Neural progenitor cell (in vitro differentiated cells): ENCODE measurements at regions not wholly inside any gene's neighbourhood (a gene's known extent, or its start where the extent isn't known, plus 50 kb on each side); places are given as distances from the start of the nearest gene placed in this dataset.
"Not testable (repeated sequence)": the region's sequence is repeated elsewhere in the genome, so short reads cannot be mapped to it uniquely, and the experiment has no call there.

Source experiments
- DNase-seq: peaks from one replicate; pipeline ENCODE4 v3.0.0-alpha.2; 2016; ENCODE audit warnings: low spot score
- H2AFZ ChIP-seq: fragments of 200-600 bp; sonication (generic); replicated peaks from 2 replicates; pipeline ENCODE4 v1.6.1; 2016; ENCODE audit warnings: antibody characterized with exemption
- H3F3A ChIP-seq: fragments of 200-600 bp; sonication (generic); 2 replicates; pipeline ENCODE4 v1.6.1; 2016; ENCODE audit warnings: antibody characterized with exemption, low read depth
- H3K27ac ChIP-seq: fragments of 200-600 bp; sonication (generic); 2 replicates; pipeline ENCODE4 v1.5.1; 2016; ENCODE audit warnings: mild to moderate bottlenecking
- H3K27me3 ChIP-seq: fragments of 200-600 bp; sonication (generic); 2 replicates; pipeline ENCODE4 v1.6.1; 2016; ENCODE audit warnings: mild to moderate bottlenecking, moderate library complexity
- H3K36me3 ChIP-seq: fragments of 200-600 bp; sonication (generic); 2 replicates; pipeline ENCODE4 v1.5.1; 2016
- H3K4me1 ChIP-seq: fragments of 200-600 bp; sonication (generic); 2 replicates; pipeline ENCODE4 v1.6.1; 2016; ENCODE audit warnings: mixed run types
- H3K4me2 ChIP-seq: fragments of 200-600 bp; sonication (generic); 2 replicates; pipeline ENCODE4 v1.6.1; 2016
- H3K4me3 ChIP-seq: fragments of 200-600 bp; sonication (generic); 2 replicates; pipeline ENCODE4 v1.5.1; 2016
- H3K79me2 ChIP-seq: fragments of 200-600 bp; sonication (generic); 2 replicates; pipeline ENCODE4 v1.6.1; 2016; ENCODE audit warnings: low read depth
- H3K9ac ChIP-seq: fragments of 200-600 bp; sonication (generic); 2 replicates; pipeline ENCODE4 v1.6.1; 2016
- H3K9me3 ChIP-seq: fragments of 200-600 bp; sonication (generic); 2 replicates; pipeline ENCODE4 v1.5.1; 2016; ENCODE audit warnings: low read depth
- H4K20me1 ChIP-seq: fragments of 200-600 bp; sonication (generic); 2 replicates; pipeline ENCODE4 v1.6.1; 2016; ENCODE audit warnings: low read depth
- H3K27ac Mint-ChIP-seq: 3 replicates; pipeline ENCODE4 v1.8.0; 2021; ENCODE audit warnings: mixed read lengths
- H3K27me3 Mint-ChIP-seq: 2 replicates; pipeline ENCODE4 v1.8.0; 2022; ENCODE audit warnings: low read depth, mild to moderate bottlenecking, inconsistent platforms, moderate library complexity, mixed read lengths; ENCODE audit not compliant: insufficient read depth
- H3K36me3 Mint-ChIP-seq: 3 replicates; pipeline ENCODE4 v1.8.0; 2021; ENCODE audit warnings: mixed read lengths
- H3K4me1 Mint-ChIP-seq: 3 replicates; pipeline ENCODE4 v1.8.0; 2021; ENCODE audit warnings: mixed read lengths
- H3K4me3 Mint-ChIP-seq: 3 replicates; pipeline ENCODE4 v1.8.0; 2021; ENCODE audit warnings: mild to moderate bottlenecking, moderate library complexity, mixed read lengths
- H3K9me3 Mint-ChIP-seq: 3 replicates; pipeline ENCODE4 v1.8.0; 2020; ENCODE audit warnings: mixed read lengths
- CTCF ChIP-seq: fragments of 200-600 bp; sonication (generic); IDR thresholded peaks from 2 replicates; pipeline ENCODE4 v1.5.1; 2017; ENCODE audit warnings: antibody characterized with exemption, mild to moderate bottlenecking
- EZH2 ChIP-seq: fragments of 200-600 bp; sonication (generic); IDR thresholded peaks from 2 replicates; pipeline ENCODE4 v1.6.1; 2017; ENCODE audit warnings: antibody characterized with exemption, mild to moderate bottlenecking, moderate library complexity
- EZH2phosphoT487 ChIP-seq: fragments of 200-600 bp; sonication (generic); IDR thresholded peaks from 2 replicates; pipeline ENCODE4 v1.6.1; 2017; ENCODE audit warnings: antibody characterized with exemption

GRCh38 chr4:132427125-132427524 is 722.0 kb upstream of the PCDH10 start:
- Mint-ChIP-seq H3K9me3 (no peaks in the 10 kb centered on the region), H3K4me3 (no peak overlapping the region)

GRCh38 chr4:132437117-132437516 is 712.0 kb upstream of the PCDH10 start:
- Mint-ChIP-seq H3K9me3 (no peaks in the 10 kb centered on the region), H3K4me1 (no peaks in the 10 kb centered on the region), H3K36me3 (no peaks in the 10 kb centered on the region), H3K27me3 (no peaks in the 10 kb centered on the region), H3K4me3 (no peak overlapping the region), H3K27ac (no peak overlapping the region)
- H3F3A ChIP-seq = no peaks in the 10 kb centered on the region
- no peak for DNase-seq
- TF ChIP-seq EZH2 = no peak
- H3K36me3 ChIP-seq = no peaks in the 10 kb centered on the region
- no peaks in the 10 kb centered on the region for H3K27me3 ChIP-seq
- H3K4me2 ChIP-seq = no peak overlapping the region
- no peaks in the 10 kb centered on the region for H3K9me3 ChIP-seq
- H2AFZ ChIP-seq = no peak overlapping the region
- no peak overlapping the region for H3K4me3 ChIP-seq
- H4K20me1 ChIP-seq = no peaks in the 10 kb centered on the region
- H3K27ac ChIP-seq = no peak overlapping the region
- no peak overlapping the region for H3K9ac ChIP-seq
- no peaks in the 10 kb centered on the region for H3K4me1 ChIP-seq
- H3K79me2 ChIP-seq = no peaks in the 10 kb centered on the region

More at GRCh38 chr4:132427125-132427524, 722.0 kb upstream of the PCDH10 start:
- H3K27me3 ChIP-seq = no peaks in the 10 kb centered on the region
- H3K9ac ChIP-seq = no peak overlapping the region
- H3K9me3 ChIP-seq = no peaks in the 10 kb centered on the region
- H3K36me3 ChIP-seq = no peaks in the 10 kb centered on the region
- no peak overlapping the region for H2AFZ ChIP-seq
- Mint-ChIP-seq H3K36me3 (no peaks in the 10 kb centered on the region), H3K27me3 (no peaks in the 10 kb centered on the region), H3K27ac (no peak overlapping the region), H3K4me1 (no peaks in the 10 kb centered on the region)
- no peak for TF ChIP-seq EZH2
- TF ChIP-seq EZH2phosphoT487 = no peak
- no peak for TF ChIP-seq CTCF
- H4K20me1 ChIP-seq = no peaks in the 10 kb centered on the region
- DNase-seq = no peak
- H3K4me1 ChIP-seq = no peaks in the 10 kb centered on the region
- no peak overlapping the region for H3K4me3 ChIP-seq
- H3K79me2 ChIP-seq = no peaks in the 10 kb centered on the region
- H3K4me2 ChIP-seq = no peak overlapping the region
- H3K27ac ChIP-seq = no peak overlapping the region
- H3F3A ChIP-seq = no peaks in the 10 kb centered on the region

- Histone ChIP-seq H3K27me3 (no peaks in the 10 kb centered on the region), H3F3A (no peaks in the 10 kb centered on the region), H3K36me3 (no peaks in the 10 kb centered on the region), H3K9ac (no peak overlapping the region), H3K27ac (no peak overlapping the region), H2AFZ (no peak overlapping the region), H3K79me2 (no peaks in the 10 kb centered on the region), H3K4me2 (no peak overlapping the region), H4K20me1 (no peaks in the 10 kb centered on the region), H3K4me1 (no peaks in the 10 kb centered on the region), H3K9me3 (peaks cover 6% of the 10 kb centered on the region), H3K4me3 (no peak overlapping the region)
- no peak for DNase-seq
- no peaks in the 10 kb centered on the region for H3K36me3 Mint-ChIP-seq
- peaks cover 9% of the 10 kb centered on the region for H3K9me3 Mint-ChIP-seq
- no peak overlapping the region for H3K4me3 Mint-ChIP-seq
- H3K4me1 Mint-ChIP-seq = no peaks in the 10 kb centered on the region
- H3K27me3 Mint-ChIP-seq = no peaks in the 10 kb centered on the region
- H3K27ac Mint-ChIP-seq = no peak overlapping the region
- no peak for TF ChIP-seq CTCF
- no peak for TF ChIP-seq EZH2
- TF ChIP-seq EZH2phosphoT487 = no peak
Observed at GRCh38 chr4:132445386-132445785, 703.7 kb upstream of the PCDH10 start.

- H3K4me2 ChIP-seq, H3K36me3 Mint-ChIP-seq, H3K79me2 ChIP-seq, H3K27ac ChIP-seq, H3K27me3 Mint-ChIP-seq, H2AFZ ChIP-seq, H3K4me1 ChIP-seq, H3K4me3 Mint-ChIP-seq, H3K9me3 ChIP-seq, H3K36me3 ChIP-seq, H4K20me1 ChIP-seq, H3K4me1 Mint-ChIP-seq, H3F3A ChIP-seq, H3K9ac ChIP-seq, H3K4me3 ChIP-seq, H3K27ac Mint-ChIP-seq, H3K9me3 Mint-ChIP-seq, DNase-seq, H3K27me3 ChIP-seq: not testable (repeated sequence)
Observed at GRCh38 chr4:132457987-132458386, 691.1 kb upstream of the PCDH10 start.
